ENCODE measurements at regions not wholly inside any gene's neighbourhood (a gene's known extent, or its start where the extent isn't known, plus 50 kb on each side); places are given as distances from the start of the nearest gene placed in this dataset.

GRCh38 chr2:196361606-196362326 is 190.4 kb upstream of the STK17B start:
- H3K27me3 ChIP-seq (ENCODE audit: control insufficient read depth, insufficient read depth, low read length) = no peaks in the 10 kb centered on the region
- DNase-seq = no peak
- Mint-ChIP-seq H3K9me3 (no peaks in the 10 kb centered on the region), H3K27ac (no peak overlapping the region), H3K4me3 (no peak overlapping the region), H3K4me1 (no peaks in the 10 kb centered on the region), H3K36me3 (no peaks in the 10 kb centered on the region), H3K27me3 (ENCODE audit: low read depth in 2 of 2) (peaks cover 9 to 11% of the 10 kb centered on the region in 2 donors)
- intact Hi-C loops (cut with micrococcal nuclease) = no loop called here
- no peak for ATAC-seq
- no peak overlapping the region for H3K4me3 ChIP-seq (ENCODE audit: low read length)
- WGBS (ENCODE audit: insufficient coverage) = 71% methylated on average over 7 of the region's 7 CpGs
- H3K4me1 ChIP-seq (ENCODE audit: control insufficient read depth, insufficient read depth, low read length) = no peaks in the 10 kb centered on the region
- H3K9me3 ChIP-seq (ENCODE audit: control insufficient read depth, insufficient read depth, low read length) = no peaks in the 10 kb centered on the region
- H3K27ac ChIP-seq (ENCODE audit: low read length) = no peak overlapping the region
- H3K36me3 ChIP-seq (ENCODE audit: control insufficient read depth, insufficient read depth, low read length) = no peaks in the 10 kb centered on the region
- TF ChIP-seq CTCF (IDR thresholded peaks at IDR 0.05) = no peak

- TF ChIP-seq CTCF (IDR thresholded peaks at IDR 0.05) = no peak
- no peaks in the 10 kb centered on the region for H3K9me3 ChIP-seq (ENCODE audit: control insufficient read depth, insufficient read depth, low read length)
- H3K36me3 ChIP-seq (ENCODE audit: control insufficient read depth, insufficient read depth, low read length) = no peaks in the 10 kb centered on the region
- peaks cover 2% of the 10 kb centered on the region for H3K36me3 Mint-ChIP-seq
- peaks cover 5 to 11% of the 10 kb centered on the region in 2 donors for H3K27me3 Mint-ChIP-seq (ENCODE audit: low read depth in 2 of 2)
- H3K27ac ChIP-seq (ENCODE audit: low read length) = no peak overlapping the region
- H3K9me3 Mint-ChIP-seq = peaks cover 0 to 2% of the 10 kb centered on the region in 2 donors
- H3K4me3 Mint-ChIP-seq = no peak overlapping the region
- 87% methylated on average over 2 of the region's 2 CpGs for WGBS (ENCODE audit: insufficient coverage)
- H3K4me1 ChIP-seq (ENCODE audit: control insufficient read depth, insufficient read depth, low read length) = no peaks in the 10 kb centered on the region
- no peaks in the 10 kb centered on the region for H3K4me1 Mint-ChIP-seq
- H3K27ac Mint-ChIP-seq = no peak overlapping the region
- intact Hi-C loops (cut with micrococcal nuclease) = no loop called here
- H3K4me3 ChIP-seq (ENCODE audit: low read length) = no peak overlapping the region
- ATAC-seq (no peak), DNase-seq (no peak)
- H3K27me3 ChIP-seq (ENCODE audit: control insufficient read depth, insufficient read depth, low read length) = no peaks in the 10 kb centered on the region
Measured at GRCh38 chr2:196362973-196363549, 191.7 kb upstream of the STK17B start.

GRCh38 chr2:196365145-196365544 is 193.8 kb upstream of the STK17B start:
- H3K27ac Mint-ChIP-seq = no peak overlapping the region
- peaks cover 10% of the 10 kb centered on the region for H3K36me3 Mint-ChIP-seq
- DNase-seq = no peak
- TF ChIP-seq CTCF (IDR thresholded peaks at IDR 0.05) = no peak
- H3K27me3 ChIP-seq (ENCODE audit: control insufficient read depth, insufficient read depth, low read length) = no peaks in the 10 kb centered on the region
- ATAC-seq = no peak
- no peaks in the 10 kb centered on the region for H3K4me1 ChIP-seq (ENCODE audit: control insufficient read depth, insufficient read depth, low read length)
- 87% methylated on average over 3 of the region's 3 CpGs for WGBS (ENCODE audit: insufficient coverage)
- H3K36me3 ChIP-seq (ENCODE audit: control insufficient read depth, insufficient read depth, low read length) = no peaks in the 10 kb centered on the region
- no peak overlapping the region for H3K27ac ChIP-seq (ENCODE audit: low read length)
- H3K4me3 Mint-ChIP-seq = no peak overlapping the region
- no peak overlapping the region for H3K4me3 ChIP-seq (ENCODE audit: low read length)
- no peaks in the 10 kb centered on the region for H3K4me1 Mint-ChIP-seq
- intact Hi-C loops (cut with micrococcal nuclease) = no loop called here
- peaks cover 2 to 8% of the 10 kb centered on the region in 2 donors for H3K9me3 Mint-ChIP-seq
- H3K9me3 ChIP-seq (ENCODE audit: control insufficient read depth, insufficient read depth, low read length) = no peaks in the 10 kb centered on the region
- H3K27me3 Mint-ChIP-seq (ENCODE audit: low read depth in 2 of 2) = peaks cover 4 to 11% of the 10 kb centered on the region in 2 donors
